Sigmoid colon (tissue), 4 donors: ENCODE measurements at regions not wholly inside any gene's neighbourhood (a gene's known extent, or its start where the extent isn't known, plus 50 kb on each side); places are given as distances from the start of the nearest gene placed in this dataset.

ENCODE experiments used
- CTCF ChIP-seq, 4 experiments: fragments of 450-650 bp in 3 of 4; fragments of 200-600 bp in 1 of 4; IDR thresholded peaks; one replicate each; pipeline ENCODE4 v1.5.1; 2016 to 2019; ENCODE audit warnings: antibody characterized with exemption in 4 of 4, mild to moderate bottlenecking in 3 of 4, moderate library complexity in 2 of 4
- POLR2A ChIP-seq, 2 donors: fragments of 450-650 bp; IDR thresholded peaks; one replicate each; pipeline ENCODE4 v1.6.1; 2016; ENCODE audit warnings: antibody characterized with exemption in 2 of 2, mild to moderate bottlenecking in 2 of 2, moderate library complexity in 2 of 2
- POLR2AphosphoS5 ChIP-seq, 4 donors: sonication (generic); formaldehyde crosslinking; IDR thresholded peaks; one replicate each; pipeline ENCODE4 v1.6.1; 2017; ENCODE audit warnings: antibody characterized with exemption in 4 of 4

GRCh38 chr1:163661391-163661790, 339.6 kb downstream of the NUF2 start:
- TF ChIP-seq POLR2AphosphoS5 (IDR thresholded peaks at IDR 0.05), result no peak
- no peak for TF ChIP-seq CTCF (IDR thresholded peaks at IDR 0.05)
- no peak for TF ChIP-seq POLR2A (IDR thresholded peaks at IDR 0.05)
